ENCODE measurements at regions not wholly inside any gene's neighbourhood (a gene's known extent, or its start where the extent isn't known, plus 50 kb on each side); places are given as distances from the start of the nearest gene placed in this dataset.
"Not testable (repeated sequence)": the region's sequence is repeated elsewhere in the genome, so short reads cannot be mapped to it uniquely, and the experiment has no call there.

GRCh38 chr6:156593127-156593526 is 184.1 kb upstream of the ARID1B start:
- TF ChIP-seq, protein P1, sequence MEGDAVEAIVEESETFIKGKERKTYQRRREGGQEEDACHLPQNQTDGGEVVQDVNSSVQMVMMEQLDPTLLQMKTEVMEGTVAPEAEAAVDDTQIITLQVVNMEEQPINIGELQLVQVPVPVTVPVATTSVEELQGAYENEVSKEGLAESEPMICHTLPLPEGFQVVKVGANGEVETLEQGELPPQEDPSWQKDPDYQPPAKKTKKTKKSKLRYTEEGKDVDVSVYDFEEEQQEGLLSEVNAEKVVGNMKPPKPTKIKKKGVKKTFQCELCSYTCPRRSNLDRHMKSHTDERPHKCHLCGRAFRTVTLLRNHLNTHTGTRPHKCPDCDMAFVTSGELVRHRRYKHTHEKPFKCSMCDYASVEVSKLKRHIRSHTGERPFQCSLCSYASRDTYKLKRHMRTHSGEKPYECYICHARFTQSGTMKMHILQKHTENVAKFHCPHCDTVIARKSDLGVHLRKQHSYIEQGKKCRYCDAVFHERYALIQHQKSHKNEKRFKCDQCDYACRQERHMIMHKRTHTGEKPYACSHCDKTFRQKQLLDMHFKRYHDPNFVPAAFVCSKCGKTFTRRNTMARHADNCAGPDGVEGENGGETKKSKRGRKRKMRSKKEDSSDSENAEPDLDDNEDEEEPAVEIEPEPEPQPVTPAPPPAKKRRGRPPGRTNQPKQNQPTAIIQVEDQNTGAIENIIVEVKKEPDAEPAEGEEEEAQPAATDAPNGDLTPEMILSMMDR (IDR thresholded peaks at IDR 0.05; ENCODE audit: control insufficient read depth, extremely low read depth, insufficient read depth): no peak
- DNase-seq (ENCODE audit: low read depth): no peak
- no peak overlapping the region for H3K4me3 ChIP-seq (ENCODE audit: low read depth, low read length)

DNA sequence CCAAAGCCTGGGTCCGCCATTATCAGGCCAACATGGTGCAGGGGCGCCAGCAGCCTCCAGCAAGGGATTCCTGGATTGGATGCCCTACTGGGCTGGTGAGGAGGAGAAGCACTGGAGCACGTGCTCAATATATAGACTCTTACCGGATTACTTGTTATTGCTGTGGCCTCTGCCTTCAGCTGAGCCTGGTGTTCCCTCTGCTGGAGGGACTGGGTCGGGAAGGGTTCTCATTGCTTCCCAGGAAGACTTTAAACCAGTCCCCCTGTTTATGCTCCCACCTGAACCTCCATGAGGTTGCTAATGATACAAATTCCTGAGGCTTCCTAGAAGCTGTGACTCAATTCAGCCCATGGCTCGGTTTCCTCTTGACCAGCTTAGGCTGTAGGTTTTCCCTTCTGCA is 186.7 kb upstream of the ARID1B start:
- DNase-seq (ENCODE audit: low read depth): no peak
- TF ChIP-seq, protein P1 (IDR thresholded peaks at IDR 0.05; ENCODE audit: control insufficient read depth, extremely low read depth, insufficient read depth): no peak
- H3K4me3 ChIP-seq (ENCODE audit: low read depth, low read length): no peak overlapping the region

DNA sequence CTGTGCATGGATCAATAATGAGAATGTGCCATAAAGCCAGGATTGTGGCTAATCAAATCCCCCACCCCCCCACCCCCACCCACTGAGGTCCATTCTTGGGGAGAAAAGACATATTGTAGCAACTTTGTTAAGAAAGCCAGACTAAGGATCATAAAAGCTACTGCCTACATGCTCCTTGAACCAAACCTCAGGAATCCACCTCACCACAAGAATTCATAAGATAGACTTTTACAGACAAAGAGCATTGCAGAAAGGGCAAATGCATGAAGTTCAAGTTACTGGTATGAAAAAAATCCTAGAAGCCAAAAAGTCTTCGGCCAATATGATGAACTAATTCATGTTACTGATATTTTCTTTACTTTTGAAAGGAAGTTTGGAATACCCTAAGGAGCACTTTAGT is 187.9 kb upstream of the ARID1B start:
- no peak for DNase-seq (ENCODE audit: low read depth)
- H3K4me3 ChIP-seq (ENCODE audit: low read depth, low read length): no peak overlapping the region
- TF ChIP-seq, protein P1 (IDR thresholded peaks at IDR 0.05; ENCODE audit: control insufficient read depth, extremely low read depth, insufficient read depth): no peak

DNA sequence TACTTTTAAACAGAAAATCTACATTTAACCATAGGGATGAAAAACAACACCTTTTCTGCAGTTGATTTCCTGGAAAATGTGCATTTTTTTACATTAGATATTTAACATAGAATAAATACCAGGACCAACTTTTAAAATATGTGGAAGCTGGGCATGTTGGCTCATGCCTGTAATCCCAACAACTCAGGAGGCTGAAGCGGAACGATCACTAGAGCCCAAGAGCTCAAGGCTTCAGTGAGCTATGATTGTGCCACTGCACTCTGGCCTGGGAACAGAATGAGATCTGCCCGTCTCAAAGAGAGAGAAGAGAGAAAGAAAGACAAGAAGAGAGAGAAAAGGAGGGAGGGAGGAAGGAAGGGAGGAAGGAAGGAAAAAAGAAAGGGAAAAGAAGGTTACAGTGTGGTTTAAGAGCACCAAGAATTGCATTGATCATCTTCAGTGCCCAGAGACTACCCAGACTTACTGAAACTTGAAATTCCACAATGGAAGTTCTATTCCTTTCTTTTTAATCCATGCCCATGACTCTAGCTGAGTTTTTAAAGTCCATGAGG is 189.4 kb upstream of the ARID1B start:
- H3K4me3 ChIP-seq (ENCODE audit: low read depth, low read length): no peak overlapping the region
- DNase-seq (ENCODE audit: low read depth): no peak
- TF ChIP-seq, protein P1 (IDR thresholded peaks at IDR 0.05; ENCODE audit: control insufficient read depth, extremely low read depth, insufficient read depth): no peak

DNA sequence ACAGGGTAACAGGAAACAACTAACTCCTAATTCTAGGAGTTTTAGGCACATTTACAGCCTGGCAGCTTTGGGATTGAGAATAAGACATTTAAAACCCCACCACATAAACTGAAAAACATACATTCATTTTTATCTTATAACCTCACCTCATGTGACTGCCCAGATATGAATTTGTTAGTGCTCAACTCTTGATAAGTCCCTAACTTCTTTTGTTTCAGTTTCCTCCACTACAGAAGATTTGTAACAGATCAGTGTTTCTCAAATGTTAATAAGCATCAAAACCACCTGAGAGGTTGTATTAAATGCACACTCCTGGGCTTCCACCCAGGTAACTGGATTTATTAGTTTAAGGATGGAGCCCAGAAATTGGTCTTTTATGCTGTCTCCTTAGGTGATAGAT is 190.1 kb upstream of the ARID1B start:
- DNase-seq (ENCODE audit: low read depth): no peak
- H3K4me3 ChIP-seq (ENCODE audit: low read depth, low read length): no peak overlapping the region
- TF ChIP-seq, protein P1 (IDR thresholded peaks at IDR 0.05; ENCODE audit: control insufficient read depth, extremely low read depth, insufficient read depth): no peak

GRCh38 chr6:156585859-156586258 is 191.3 kb upstream of the ARID1B start:
- no peak for DNase-seq (ENCODE audit: low read depth)
- TF ChIP-seq, protein P1 (IDR thresholded peaks at IDR 0.05; ENCODE audit: control insufficient read depth, extremely low read depth, insufficient read depth): no peak
- no peak overlapping the region for H3K4me3 ChIP-seq (ENCODE audit: low read depth, low read length)

DNA sequence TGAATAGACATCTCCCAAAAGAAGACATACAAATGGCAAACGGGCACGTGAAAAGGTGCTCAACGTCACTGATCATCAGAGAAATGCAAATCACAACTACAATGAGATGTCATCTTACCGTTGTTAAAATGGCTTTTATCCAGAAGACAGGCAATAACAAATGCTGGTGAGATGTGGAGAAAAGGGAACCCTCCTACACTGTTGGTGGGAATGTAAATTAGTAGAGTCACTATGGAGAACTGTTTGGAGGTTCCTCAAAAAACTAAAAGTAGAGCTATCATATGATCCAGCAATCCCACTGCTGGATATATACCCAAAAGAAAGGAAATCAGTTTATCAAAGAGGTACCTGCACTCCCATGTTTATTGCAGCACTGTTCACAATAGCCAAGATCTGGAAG is 193.1 kb upstream of the ARID1B start:
- not testable (repeated sequence) for DNase-seq (ENCODE audit: low read depth)

More for the DNA sequence above, 193.1 kb upstream of the ARID1B start:
- not testable (repeated sequence) for H3K4me3 ChIP-seq (ENCODE audit: low read depth, low read length)

All from LNCaP clone FGC (cell line).